Hippocampal formation (tissue), 2 donors: ENCODE measurements at regions not wholly inside any gene's neighbourhood (a gene's known extent, or its start where the extent isn't known, plus 50 kb on each side); places are given as distances from the start of the nearest gene placed in this dataset.
"Not testable (repeated sequence)": the region's sequence is repeated elsewhere in the genome, so short reads cannot be mapped to it uniquely, and the experiment has no call there.

Experiments
- DNase-seq, 2 donors: peaks; one replicate each; lab custom pipeline; 2025; lab: John Stamatoyannopoulos, UW

DNA sequence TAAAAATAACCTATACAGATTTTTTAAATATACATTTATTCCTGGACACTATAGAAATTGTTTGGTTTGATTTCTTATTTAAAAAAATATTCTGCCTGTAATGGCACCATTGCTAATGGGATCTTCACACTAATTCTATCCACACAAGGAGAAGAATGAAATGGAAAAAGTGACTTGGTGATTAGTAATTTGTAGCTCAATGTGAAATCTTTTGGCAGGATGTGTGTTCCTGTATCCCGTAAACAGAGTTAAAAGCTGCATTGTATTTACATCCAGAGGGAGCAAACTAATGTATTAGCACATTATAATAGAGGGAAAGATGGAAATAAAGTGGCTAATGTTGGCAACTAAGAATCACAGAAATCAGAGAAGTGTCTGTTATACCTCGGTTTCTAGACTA lies 1455.3 kb upstream of the FLRT2 start:
- DNase-seq = no peak

DNA sequence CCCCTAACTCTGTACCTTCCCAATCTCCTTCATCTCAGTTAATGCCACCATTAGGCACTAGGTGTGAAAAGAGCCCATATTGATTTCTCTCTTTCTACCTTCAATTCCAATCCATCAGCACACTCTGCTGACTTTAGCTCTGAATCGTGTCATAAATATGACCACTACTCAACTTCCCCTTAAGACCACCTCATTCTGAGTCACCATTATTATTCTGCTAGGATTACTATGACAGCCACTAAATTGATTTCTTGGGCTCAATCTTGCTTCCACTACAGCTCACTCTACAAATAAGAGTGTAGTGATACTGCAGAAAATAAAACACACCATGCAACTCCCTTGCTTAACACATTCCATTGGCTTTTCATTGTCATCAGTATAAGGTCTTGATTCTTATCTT lies 1449.0 kb upstream of the FLRT2 start:
- no peak for DNase-seq

DNA sequence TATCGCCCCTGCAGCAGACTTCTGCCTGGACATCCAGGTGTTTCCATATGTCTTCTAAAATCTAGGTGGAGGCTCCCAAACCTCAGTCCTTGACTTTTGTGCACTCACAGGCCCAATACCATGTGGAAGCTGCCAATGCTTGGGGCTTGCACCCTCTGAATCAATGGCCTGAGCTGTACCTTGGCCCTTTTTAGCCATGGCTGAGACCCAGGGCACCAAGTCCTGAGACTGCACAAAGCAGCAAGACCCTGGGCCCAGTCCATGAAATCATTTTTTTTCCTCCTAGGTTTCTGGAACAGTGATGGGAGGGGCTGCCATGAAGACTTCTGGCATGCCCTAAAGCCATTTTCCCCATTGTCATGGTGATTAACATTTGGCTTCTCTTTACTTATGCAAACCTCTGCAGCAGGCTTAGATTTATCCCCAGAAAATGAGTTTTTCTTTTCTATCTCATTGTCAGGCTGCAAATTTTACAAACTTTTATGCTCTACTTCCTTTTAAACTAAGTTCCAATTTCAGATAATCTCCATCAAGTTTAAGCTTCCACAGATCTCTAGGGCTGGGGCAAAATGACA lies 1445.8 kb upstream of the FLRT2 start:
- no peak for DNase-seq

DNA sequence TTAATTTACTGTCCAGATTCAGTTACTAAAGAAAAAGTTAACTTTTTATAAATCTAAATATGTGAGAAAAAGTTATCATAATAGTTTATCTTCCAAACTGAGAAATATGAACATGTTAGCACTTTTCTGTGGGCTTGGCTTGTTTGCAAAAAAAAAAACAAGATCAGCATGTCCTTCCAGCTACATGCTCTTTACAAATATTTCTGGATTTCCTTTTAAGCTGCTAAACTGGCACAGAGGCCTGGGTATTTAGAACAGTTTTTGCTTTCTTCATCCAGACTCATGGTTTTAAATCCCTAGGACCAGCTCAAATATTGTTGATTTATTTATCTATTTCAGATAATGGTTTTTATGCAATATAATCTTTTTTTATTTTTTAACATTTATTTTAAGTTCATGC lies 1444.5 kb upstream of the FLRT2 start:
- no peak for DNase-seq

DNA sequence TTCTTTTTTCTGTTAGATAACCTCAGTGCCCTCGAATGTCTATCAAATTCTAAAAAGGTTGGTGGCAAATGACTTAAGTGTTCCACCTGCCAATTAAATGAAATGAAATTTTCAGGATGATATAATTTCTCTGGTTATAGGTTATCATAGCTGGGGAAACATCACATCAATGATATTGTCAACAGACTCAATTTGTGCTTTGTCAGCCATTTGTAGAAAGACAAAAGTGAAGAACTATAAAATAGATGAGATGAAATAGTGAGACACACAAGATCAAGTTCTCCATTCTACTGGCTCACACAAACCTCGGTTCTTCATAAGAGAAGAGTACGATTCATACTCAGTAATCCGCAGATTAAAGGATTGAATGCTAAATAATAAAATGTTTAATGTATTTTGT lies 1443.2 kb upstream of the FLRT2 start:
- DNase-seq = no peak

DNA sequence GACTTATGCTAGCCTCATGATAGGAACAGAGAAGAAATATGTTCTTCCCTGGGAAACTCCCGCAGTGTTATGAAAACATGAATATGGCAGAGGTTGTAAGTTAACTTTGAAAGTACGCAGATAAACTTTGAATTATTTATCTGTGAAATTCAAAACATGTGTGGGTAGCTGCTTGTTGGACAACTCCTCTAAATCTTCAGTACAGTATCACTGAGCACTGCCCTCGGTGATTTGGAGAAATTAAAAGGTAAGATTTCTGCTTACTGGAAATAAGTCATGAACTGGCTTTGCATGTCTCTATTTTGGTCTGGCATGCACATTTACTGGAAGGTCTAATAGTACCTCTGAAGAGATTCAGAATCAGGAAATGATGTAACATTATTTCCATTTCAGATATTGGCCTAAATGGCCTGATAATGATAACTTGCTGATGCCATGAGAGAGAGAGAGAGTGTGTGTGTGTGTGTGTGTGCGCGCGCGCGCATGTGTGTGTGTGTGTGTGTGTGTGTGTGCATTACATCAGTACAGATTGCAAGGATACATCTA lies 1441.9 kb upstream of the FLRT2 start:
- no peak for DNase-seq

DNA sequence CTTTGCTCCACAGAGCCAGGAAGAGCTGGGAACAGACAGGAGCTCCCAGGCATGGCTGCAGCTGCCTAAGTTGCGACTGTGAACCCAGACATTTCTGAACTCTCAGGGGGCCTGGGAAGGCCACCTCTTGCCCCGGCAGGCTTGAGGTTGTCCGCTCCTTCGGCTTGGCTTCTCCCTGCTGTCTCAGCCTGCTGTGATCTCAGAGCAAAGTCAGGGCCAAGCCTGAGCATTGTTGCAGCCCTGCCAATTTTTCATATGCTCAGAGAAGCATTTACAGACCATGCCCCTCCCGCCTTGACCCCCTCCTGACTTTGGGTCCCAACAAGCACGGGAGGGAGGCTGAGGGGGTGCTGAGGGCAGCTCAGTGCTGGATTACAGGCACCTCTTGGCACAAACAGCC lies 1439.1 kb upstream of the FLRT2 start:
- DNase-seq = no peak

DNA sequence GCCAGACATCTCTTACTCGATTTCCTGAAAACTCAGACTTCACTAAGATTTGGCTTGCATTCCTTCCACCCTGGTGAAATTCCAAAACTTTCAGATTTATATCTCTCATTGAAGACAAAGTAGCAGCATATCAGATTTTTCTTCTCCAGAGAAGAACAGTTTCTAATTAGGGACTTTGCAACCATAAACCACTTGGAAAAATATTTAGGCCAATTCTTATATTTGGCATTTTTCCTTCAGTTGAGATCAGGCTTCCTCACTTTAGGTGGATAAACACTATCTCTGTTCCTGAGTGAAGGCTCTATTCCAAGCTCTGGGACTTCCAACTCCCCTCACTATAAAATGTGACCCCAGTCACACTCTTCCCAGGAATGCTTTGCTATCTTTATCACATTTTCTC lies 1434.3 kb upstream of the FLRT2 start:
- no peak for DNase-seq

DNA sequence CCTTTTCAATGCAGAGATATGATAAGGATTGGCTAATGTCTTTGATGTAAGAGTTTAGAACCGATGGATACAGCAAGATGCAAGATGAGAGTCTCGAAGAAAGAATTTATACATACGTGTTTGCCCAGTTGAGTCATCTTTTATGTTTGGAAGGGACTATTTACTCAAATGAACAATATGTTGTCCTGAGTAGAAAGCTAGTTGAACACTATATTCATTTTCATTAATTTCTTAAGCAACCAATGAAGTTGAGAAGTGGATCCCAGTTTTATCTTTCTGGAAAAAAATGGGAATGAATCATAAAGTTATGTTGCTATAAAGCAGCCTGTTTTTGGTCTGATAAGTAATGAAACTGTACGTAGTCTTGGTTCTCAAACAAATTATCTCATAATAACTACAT lies 1431.7 kb upstream of the FLRT2 start:
- no peak for DNase-seq

DNA sequence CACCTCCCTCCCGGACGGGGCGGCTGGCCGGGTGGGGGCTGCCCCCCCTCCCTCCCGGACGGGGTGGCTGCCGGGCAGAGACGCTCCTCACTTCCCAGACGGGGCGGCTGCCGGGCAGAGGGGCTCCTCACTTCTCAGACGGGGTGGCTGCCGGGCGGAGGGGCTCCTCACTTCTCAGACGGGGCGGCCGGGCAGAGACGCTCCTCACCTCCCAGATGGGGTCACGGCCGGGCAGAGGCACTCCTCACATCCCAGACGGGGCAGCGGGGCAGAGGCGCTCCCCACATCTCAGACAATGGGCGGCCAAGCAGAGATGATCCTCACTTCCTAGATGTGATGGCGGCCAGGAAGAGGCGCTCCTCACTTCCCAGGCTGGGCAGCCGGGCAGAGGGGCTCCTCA lies 1430.4 kb upstream of the FLRT2 start:
- DNase-seq = not testable (repeated sequence)

DNA sequence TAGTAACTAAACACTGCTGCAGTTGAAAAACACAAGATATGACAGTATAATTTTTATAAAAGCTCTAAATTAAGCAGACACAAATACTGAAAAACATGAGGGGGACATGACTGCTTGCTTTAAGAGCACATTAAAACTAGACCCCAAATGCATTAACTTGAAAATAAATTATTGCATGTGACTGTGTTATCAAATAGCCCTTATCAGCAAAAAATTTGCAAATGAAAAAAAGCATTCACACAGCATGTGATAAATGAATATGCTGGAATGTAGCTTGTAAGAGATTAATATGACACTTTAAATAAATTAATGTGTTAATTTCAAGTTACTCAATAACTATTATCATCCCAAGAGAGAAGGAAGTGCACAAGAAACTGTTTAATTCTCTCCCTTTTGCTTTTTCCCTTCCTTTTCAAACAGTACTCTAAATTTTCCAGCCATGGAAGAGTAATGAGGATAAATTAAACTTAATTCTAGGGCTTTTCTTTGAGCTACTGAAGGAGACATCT lies 1422.1 kb upstream of the FLRT2 start:
- no peak for DNase-seq

DNA sequence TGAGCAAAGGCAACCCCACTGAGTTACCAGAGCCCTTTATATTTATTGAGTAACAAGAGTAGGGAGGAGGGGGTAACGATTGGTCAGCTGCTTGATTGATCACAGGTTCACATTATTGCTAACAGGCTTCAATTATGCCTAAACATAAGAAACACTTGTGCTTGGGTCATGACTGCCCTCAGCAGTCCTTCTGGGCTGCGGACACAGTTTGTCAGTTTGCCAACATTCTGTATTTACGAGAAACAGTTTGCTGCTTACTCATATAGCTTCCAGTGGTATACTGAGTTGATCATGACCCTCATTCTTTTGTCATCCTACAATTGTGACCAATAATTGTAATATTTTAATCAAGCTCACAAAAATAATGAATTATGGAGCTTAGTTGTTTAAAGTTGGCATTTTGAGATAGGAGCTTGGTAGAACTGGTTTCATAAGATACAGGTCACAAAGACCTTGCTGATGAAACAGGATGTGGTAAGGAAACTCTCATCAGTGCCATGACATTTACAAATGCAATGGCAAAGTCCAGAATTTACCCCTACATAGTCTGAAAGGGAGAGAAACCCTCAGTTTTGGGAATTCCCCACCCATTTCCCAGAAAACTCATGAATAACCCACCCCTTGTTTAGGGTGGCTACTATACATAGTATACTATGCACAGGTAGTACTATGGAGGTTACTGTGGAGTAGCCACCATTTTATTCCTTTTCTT lies 1421.0 kb upstream of the FLRT2 start:
- DNase-seq = no peak

DNA sequence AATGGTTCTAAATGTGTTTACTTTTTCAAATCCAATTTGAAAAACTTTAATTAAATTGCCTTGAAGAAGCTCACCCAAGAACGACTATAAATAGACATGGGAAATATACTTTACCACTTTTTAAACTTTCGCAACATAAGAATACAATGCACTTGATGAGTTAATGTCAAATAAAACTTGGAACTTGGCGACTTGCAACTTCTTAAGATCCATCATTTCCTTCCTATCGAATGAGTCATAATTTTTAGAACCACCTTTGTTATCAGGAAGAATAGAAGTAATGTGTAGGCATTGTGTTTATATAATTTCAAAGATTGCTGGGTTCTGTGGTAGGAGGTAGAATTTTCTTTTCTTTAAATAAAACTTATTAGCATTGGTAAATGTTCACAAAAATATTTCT lies 1417.4 kb upstream of the FLRT2 start:
- DNase-seq = no peak

DNA sequence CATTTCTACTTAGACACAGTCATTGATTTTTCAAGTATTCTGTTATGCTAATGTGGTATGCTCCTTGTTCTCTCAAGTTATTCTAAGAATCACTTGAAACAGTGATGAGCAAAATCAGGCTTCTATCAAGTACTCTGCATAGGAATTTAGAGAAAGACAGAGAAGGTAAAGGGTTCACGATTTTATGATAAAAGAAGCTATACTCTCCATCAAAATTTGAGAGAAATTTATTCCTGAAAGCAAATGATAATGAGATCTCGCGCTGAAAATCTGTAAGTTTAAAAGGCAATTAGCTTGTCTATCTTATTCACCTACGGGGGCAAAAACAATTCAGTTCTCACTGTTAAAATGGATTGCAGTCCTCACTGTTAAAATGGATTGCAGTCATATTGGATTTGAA lies 1404.3 kb upstream of the FLRT2 start:
- DNase-seq = no peak

DNA sequence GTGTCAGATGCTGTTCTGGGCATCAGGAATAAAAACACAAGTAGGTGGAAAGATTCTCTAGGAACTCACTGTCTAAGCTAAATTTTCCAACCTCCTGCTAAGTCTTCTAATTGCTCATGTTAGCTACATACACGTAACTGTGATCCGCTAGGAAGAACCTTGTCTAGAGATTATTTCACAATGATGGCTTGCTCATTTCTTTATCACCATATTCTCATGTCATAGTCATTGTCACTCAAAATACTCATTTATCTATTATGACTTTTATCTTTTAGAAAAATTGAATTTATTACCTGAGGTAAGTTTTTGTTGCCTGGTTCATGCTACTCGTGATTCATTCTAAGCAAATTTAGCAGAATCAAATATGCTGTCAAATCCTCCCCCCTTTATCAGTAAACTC lies 1402.4 kb upstream of the FLRT2 start:
- no peak for DNase-seq

DNA sequence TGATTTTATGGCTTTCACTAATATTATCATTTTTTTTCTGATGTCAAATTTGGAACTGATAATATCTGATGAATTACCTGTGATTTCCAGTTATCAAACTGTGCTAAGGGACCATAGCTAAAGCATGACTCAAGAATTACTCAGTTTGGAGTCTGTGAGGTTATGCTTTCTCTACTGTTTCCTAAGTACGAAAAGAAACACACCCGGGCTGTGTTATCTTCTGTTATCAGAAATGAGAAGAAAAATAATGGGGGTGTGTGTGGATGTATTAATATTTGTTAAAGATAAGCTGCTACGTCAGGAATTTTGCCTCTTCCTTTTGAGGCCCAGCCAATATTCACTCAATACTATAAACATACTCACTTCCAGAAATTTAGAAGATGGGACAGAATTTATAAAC lies 1401.9 kb upstream of the FLRT2 start:
- DNase-seq = no peak

DNA sequence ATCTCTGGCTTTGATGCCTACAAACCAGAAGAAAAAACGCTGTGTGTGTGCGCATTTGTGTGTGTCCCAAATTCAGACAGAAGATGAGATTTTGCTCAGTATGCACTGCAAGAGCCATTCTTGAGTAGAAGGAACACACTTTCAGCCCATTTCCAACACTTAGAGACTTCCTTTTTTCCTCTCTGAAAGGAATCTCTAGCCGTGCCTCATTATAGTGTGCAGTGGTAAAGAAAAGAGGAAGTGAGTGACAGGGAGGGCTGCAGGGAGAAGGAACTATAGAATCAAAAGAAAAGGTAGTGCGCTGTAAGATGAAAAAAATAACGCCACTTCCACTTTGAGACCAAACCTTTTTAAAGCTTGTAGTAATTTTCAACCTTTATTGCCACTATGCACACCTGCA lies 1400.9 kb upstream of the FLRT2 start:
- DNase-seq = peak in 1 of 2 donors; percentile 8

DNA sequence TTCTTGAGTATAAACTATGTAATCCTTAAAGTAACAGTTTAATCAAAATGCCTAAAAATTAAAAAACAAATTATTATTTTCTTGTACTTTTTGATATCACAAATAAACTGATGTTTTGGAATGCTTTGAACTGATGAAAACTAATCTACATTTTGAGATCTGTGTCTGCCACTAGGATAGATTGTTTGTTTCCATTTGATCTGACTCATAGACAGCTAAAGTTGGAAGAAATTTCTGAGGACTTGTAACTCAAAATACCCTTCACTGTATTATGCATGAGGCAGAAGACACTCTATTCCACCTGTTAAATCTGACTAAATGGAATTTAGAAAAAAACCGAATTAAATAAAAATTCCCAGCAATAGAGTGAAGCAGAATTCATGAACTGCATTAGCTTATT lies 1400.0 kb upstream of the FLRT2 start:
- no peak for DNase-seq

DNA sequence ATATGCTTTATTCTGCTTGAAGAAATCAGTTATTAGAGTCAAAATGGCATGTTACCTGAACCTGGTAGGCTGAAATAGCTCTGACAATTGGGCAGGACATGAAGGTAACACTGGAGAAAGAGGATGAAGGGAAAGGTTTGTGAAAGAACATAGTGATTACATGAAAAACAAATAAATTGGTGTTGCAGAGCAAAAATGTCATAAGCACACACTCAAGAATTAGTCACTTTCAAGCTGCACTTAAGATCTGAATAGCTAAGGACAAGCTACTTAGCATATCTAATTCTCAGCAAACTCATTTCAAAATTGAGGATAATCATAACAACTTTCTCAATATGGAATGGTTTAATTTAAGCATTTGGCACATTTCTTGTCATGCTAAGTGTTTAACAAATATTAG lies 1398.0 kb upstream of the FLRT2 start:
- no peak for DNase-seq

DNA sequence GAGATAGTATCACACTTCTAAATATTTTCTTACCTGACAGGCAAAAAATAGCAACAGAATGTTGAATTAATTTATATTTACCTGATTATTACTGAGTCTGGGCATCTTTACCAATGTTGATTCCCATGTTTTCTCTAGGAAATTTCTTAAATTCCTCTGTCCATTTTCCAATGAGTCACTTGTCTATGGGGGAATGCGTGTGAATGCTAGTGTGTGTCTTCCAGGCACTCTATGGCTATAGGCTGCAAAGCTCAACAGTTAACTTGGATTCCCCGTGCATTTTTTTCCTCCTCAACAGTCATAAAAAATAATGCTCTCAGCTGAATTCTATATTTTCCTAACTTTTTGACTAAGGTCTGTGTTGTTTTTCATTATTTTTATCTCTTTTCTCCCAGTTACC lies 1385.8 kb upstream of the FLRT2 start:
- no peak for DNase-seq

DNA sequence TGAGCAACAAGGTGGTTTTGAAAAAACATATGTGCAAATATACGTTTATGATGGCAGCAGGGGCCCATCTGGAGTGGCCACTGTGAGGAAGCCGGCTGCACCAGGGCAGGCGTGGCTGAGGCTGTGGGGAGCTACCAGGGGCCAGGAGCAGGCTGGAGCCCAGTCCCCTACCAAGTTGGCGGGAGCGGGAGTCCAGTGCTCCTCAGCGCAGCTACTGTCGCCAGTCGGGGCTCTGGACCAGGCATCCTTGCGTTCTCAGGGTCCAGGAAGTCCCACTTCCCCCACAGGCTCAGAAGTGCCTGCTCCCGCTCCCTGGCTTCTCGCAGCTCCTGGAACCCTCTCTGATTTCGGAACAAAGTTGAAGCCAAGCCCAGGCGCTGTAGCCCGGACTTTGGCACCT lies 1377.5 kb upstream of the FLRT2 start:
- no peak for DNase-seq

DNA sequence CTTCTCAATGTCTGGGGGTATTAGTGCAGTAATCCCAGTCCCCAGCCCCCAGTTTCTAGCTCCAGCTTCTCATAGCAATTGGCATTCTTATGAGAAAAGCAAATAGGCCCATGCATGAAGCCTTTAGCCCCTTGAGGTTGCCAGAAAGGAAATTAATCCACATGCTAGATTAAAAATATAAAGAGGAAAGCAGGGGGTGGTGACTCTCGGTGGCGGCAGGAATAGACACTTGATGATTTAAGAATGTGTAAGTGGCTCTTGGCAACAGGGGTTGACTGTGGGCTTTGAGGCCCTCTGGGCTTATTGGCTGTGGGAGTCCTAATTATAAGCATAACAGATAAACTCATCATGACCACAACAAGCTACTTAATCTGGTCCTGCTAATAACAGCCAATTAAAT lies 1367.3 kb upstream of the FLRT2 start:
- no peak for DNase-seq

DNA sequence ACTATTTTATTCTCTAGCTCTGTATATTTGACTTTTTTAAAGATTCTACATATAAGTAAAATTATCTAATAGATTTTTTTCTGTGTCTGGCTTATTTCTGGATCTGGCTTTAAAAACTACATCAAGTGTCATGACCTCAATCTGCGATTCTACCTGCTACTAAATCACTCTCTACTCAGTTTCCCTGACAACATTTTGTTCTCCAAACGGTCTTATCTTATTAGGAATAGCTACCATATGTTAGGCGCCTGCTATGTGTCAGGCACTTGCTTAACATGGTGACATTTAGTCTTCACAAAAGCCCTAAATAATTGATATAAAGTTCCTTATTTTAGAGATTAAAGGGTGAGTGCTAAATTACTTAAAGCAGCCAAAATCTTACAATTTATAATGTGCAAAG lies 1362.9 kb upstream of the FLRT2 start:
- DNase-seq = no peak

DNA sequence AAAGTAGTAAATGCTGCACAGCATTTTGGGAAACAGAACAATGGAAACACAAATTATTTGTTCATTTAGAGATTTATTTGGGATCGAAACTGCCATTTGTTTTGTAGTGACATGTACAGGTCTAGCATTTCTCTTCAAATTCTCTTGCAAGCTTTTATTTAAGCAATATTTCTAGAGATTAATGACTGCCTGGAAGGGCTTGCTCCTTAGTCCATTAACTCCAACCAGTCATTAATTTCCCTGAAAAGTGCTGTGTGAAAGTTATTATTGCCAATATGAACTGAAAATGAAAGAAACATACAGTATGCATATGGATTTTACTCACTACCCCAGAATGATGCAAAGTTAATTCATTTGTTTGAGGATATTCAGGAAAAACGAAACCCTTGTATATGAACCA lies 1349.6 kb upstream of the FLRT2 start:
- no peak for DNase-seq
